Breast epithelium (tissue), 4 donors: ENCODE measurements at regions not wholly inside any gene's neighbourhood (a gene's known extent, or its start where the extent isn't known, plus 50 kb on each side); places are given as distances from the start of the nearest gene placed in this dataset.

Experiments used
- DNase-seq, 2 donors: peaks; one replicate each; pipeline ENCODE4 v3.0.0-alpha.2; 2019; ENCODE audit warnings: low spot score in 2 of 2
- H3K27ac ChIP-seq, 2 donors: fragments of 200-600 bp; sonication (generic) in 1 of 2; one replicate each; pipeline ENCODE4 v1.5.1; 2016 to 2019; ENCODE audit warnings: mild to moderate bottlenecking in 1 of 2
- H3K27me3 ChIP-seq, 2 donors: fragments of 200-600 bp; sonication (generic) in 1 of 2; one replicate each; pipeline versions ENCODE4 v1.5.1 to v1.6.0; 2017 to 2019; ENCODE audit warnings: control low read depth in 1 of 2, mild to moderate bottlenecking in 1 of 2
- H3K36me3 ChIP-seq: fragments of 200-600 bp; one replicate; pipeline ENCODE4 v1.5.1; 2019
- H3K4me1 ChIP-seq, 2 donors: fragments of 200-600 bp; sonication (generic); one replicate each; pipeline ENCODE4 v1.5.1; 2016 to 2019; ENCODE audit warnings: control low read depth in 1 of 2
- H3K4me3 ChIP-seq, 3 donors: fragments of 200-600 bp; sonication (generic); 1 replicate in 2 of 3; 2 replicates in 1 of 3; pipeline ENCODE4 v1.5.1; 2016 to 2019; ENCODE audit warnings: mild to moderate bottlenecking in 3 of 3, moderate library complexity in 2 of 3
- H3K9me3 ChIP-seq, 2 donors: fragments of 200-600 bp; sonication (generic) in 1 of 2; one replicate each; pipeline ENCODE4 v1.5.1; 2016 to 2019; ENCODE audit warnings: control low read depth in 1 of 2
- CTCF ChIP-seq, 3 donors: fragments of 450-650 bp; IDR thresholded peaks; one replicate each; pipeline ENCODE4 v1.5.1; 2016 to 2017; ENCODE audit warnings: antibody characterized with exemption in 3 of 3, mild to moderate bottlenecking in 3 of 3, moderate library complexity in 3 of 3
- POLR2A ChIP-seq: fragments of 450-650 bp; IDR thresholded peaks from one replicate; pipeline ENCODE4 v1.6.1; 2016; ENCODE audit warnings: antibody characterized with exemption, mild to moderate bottlenecking, moderate library complexity
- POLR2AphosphoS5 ChIP-seq, 3 donors: sonication (generic); formaldehyde crosslinking; IDR thresholded peaks; one replicate each; pipeline ENCODE4 v1.6.1; 2017; ENCODE audit warnings: antibody characterized with exemption in 3 of 3
- intact Hi-C: fragments of 100-400 bp; cut with DNase I; formaldehyde crosslinking; loops from one replicate; pipeline ENCODE4 v1.15.1; 2023; ENCODE audit warnings: low total_unique reads

GRCh38 chr1:221497046-221497445 lies 244.8 kb downstream of the DUSP10 start:
- intact Hi-C loops = no loop called here

GRCh38 chr1:221503268-221503667 lies 238.6 kb downstream of the DUSP10 start:
- intact Hi-C loops = no loop called here
- H3K9me3 ChIP-seq = peaks cover 6 to 16% of the 10 kb centered on the region in 2 donors
- H3K27me3 ChIP-seq = no peaks in the 10 kb centered on the region
- no peaks in the 10 kb centered on the region for H3K4me1 ChIP-seq
- no peak overlapping the region for H3K4me3 ChIP-seq
- no peak overlapping the region for H3K27ac ChIP-seq
- H3K36me3 ChIP-seq = no peaks in the 10 kb centered on the region
- TF ChIP-seq POLR2AphosphoS5 (IDR thresholded peaks at IDR 0.05) (no peak), CTCF (IDR thresholded peaks at IDR 0.05) (no peak), POLR2A (no peak)
- no peak for DNase-seq

More at GRCh38 chr1:221497046-221497445, 244.8 kb downstream of the DUSP10 start:
- TF ChIP-seq CTCF (IDR thresholded peaks at IDR 0.05) = no peak
- TF ChIP-seq POLR2AphosphoS5 (IDR thresholded peaks at IDR 0.05) = no peak
- TF ChIP-seq POLR2A = no peak
- Histone ChIP-seq H3K9me3 (no peaks in the 10 kb centered on the region), H3K4me3 (no peak overlapping the region), H3K27ac (no peak overlapping the region), H3K27me3 (no peaks in the 10 kb centered on the region), H3K4me1 (no peaks in the 10 kb centered on the region), H3K36me3 (no peaks in the 10 kb centered on the region)
- DNase-seq = no peak

GRCh38 chr1:221509575-221510355 lies 232.1 kb downstream of the DUSP10 start:
- H3K36me3 ChIP-seq = no peaks in the 10 kb centered on the region
- TF ChIP-seq POLR2A = no peak
- TF ChIP-seq CTCF (IDR thresholded peaks at IDR 0.05) = no peak
- TF ChIP-seq POLR2AphosphoS5 (IDR thresholded peaks at IDR 0.05) = no peak
- no peaks in the 10 kb centered on the region for H3K4me1 ChIP-seq
- H3K4me3 ChIP-seq = no peak overlapping the region
- no peak overlapping the region for H3K27ac ChIP-seq
- DNase-seq = no peak
- no peaks in the 10 kb centered on the region for H3K27me3 ChIP-seq
- peaks cover 6 to 10% of the 10 kb centered on the region in 2 donors for H3K9me3 ChIP-seq
- intact Hi-C loops = no loop called here

GRCh38 chr1:221510793-221511503 lies 230.9 kb downstream of the DUSP10 start:
- no peak for DNase-seq
- no peaks in the 10 kb centered on the region for H3K36me3 ChIP-seq
- no peaks in the 10 kb centered on the region for H3K4me1 ChIP-seq
- no peaks in the 10 kb centered on the region for H3K27me3 ChIP-seq
- no peak overlapping the region for H3K27ac ChIP-seq
- H3K4me3 ChIP-seq = no peak overlapping the region
- H3K9me3 ChIP-seq = no peaks in the 10 kb centered on the region
- TF ChIP-seq POLR2AphosphoS5 (IDR thresholded peaks at IDR 0.05) (no peak), CTCF (IDR thresholded peaks at IDR 0.05) (no peak), POLR2A (no peak)
- intact Hi-C loops = no loop called here

GRCh38 chr1:221511797-221512196 lies 230.1 kb downstream of the DUSP10 start:
- Histone ChIP-seq H3K4me3 (no peak overlapping the region), H3K4me1 (no peaks in the 10 kb centered on the region), H3K27me3 (no peaks in the 10 kb centered on the region), H3K9me3 (no peaks in the 10 kb centered on the region), H3K36me3 (no peaks in the 10 kb centered on the region), H3K27ac (no peak overlapping the region)
- intact Hi-C loops = no loop called here
- no peak for TF ChIP-seq POLR2AphosphoS5 (IDR thresholded peaks at IDR 0.05)
- TF ChIP-seq CTCF (IDR thresholded peaks at IDR 0.05) = no peak
- no peak for TF ChIP-seq POLR2A
- DNase-seq = no peak
